RKO (cell line): ENCODE measurements at regions not wholly inside any gene's neighbourhood (a gene's known extent, or its start where the extent isn't known, plus 50 kb on each side); places are given as distances from the start of the nearest gene placed in this dataset.

ENCODE experiments used
- DNase-seq: peaks from one replicate; pipeline ENCODE4 v3.0.0-alpha.2; 2016; ENCODE audit warnings: low spot score

GRCh38 chr17:36864827-36865430 is 72.3 kb upstream of the LHX1 start:
- DNase-seq: no peak

DNA sequence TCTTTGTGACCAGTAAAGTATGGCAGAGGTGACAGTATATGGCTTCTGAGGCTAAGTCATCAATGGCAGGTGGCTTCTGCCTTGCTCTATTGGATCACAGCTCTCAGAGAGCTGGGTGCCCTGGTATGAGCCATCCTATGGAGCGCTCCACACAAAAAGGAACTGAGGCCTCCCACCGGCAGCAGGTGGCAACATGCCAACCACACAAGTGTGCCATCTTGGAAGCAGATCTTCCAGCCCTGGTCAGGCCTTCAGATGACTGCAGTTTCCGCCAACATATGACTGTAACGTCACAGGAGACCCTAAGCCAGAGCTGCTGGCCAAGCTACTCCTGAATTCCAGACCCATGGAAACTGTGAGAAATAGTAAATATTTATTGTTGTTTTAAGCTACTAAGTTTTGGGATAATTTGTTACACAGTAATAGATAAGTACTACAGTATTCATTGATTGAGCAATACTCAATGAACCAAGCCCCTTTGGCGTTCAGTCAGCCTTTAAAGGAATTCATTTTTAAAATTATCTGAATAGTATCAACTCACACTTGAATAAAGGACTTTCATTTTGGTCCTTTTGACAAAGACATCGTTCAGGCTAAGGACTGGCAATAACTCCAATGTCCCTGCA is 69.4 kb upstream of the LHX1 start:
- DNase-seq: no peak

GRCh38 chr17:36868777-36869176 is 68.5 kb upstream of the LHX1 start:
- no peak for DNase-seq

GRCh38 chr17:36869441-36869840 is 67.8 kb upstream of the LHX1 start:
- no peak for DNase-seq

DNA sequence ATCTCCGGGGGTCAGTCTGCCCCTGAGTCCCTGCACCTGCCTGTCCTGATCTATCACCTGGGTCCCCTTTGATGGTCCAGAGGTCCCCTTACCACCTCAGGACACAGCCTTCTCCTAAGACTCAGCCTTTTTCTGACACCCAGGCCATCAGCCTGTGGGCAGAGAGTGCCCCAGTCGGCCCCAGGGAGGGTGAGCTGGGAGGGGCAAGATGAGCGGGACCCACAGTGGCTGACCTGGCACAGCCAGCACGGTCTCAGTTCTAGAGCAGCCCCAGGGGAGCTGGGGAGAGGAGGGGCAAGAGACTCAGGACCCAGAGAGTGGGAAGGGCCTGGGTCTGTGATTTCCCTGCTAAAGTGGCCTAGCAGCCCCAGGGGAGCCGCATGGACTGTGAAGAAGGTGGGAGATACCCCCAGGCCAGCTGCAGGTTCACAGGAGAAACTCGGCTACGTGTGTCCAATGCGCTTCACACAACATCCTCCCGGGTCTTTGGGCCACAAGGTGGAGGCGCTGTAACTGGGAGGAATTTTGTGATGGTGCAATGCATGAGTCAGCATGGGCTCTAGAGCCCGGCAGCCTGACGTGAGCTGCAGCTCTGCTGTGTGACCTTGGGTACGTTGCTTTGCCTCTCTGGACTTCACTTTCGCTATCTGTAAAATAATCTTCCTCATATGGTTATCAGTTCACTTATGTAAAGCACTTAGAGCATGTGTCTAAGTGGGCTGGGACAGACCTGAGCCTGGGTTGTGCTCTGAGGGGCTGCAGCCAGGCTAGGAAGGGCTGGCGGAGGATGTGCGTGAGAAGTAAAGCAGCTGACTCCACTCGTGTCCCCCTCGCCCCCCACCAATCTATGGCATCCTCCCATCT is 67.2 kb upstream of the LHX1 start:
- DNase-seq: peak; percentile 27

- no peak for DNase-seq
Observed at GRCh38 chr17:36870720-36870999, 66.6 kb upstream of the LHX1 start.

GRCh38 chr17:36875698-36876293 is 61.5 kb upstream of the LHX1 start:
- no peak for DNase-seq

GRCh38 chr17:36876966-36877365 is 60.3 kb upstream of the LHX1 start:
- no peak for DNase-seq

GRCh38 chr17:36877771-36878170 is 59.5 kb upstream of the LHX1 start:
- no peak for DNase-seq

DNA sequence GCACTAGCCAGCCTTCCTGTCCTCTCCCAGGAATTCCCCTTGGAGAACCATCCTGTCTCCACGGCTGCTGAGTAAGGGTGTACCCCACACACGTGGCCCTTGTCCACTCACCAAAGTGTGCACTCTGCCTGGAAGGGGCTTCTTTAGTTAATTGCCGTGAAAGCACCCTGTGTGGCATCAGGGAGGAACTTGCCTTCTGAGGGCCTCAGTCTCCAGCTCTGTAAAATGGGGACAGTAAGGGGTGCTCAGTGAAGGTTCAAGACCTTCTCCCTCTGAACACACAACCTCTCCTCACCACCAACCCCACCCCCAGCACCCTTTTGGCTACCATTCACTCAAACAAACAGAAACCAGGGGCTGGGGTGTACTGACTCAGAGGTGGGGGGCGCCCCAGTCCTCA is 59.1 kb upstream of the LHX1 start:
- no peak for DNase-seq

- DNase-seq: no peak
Observed at GRCh38 chr17:36879027-36879426, 58.2 kb upstream of the LHX1 start.

GRCh38 chr17:36879624-36880131 is 57.6 kb upstream of the LHX1 start:
- no peak for DNase-seq

DNA sequence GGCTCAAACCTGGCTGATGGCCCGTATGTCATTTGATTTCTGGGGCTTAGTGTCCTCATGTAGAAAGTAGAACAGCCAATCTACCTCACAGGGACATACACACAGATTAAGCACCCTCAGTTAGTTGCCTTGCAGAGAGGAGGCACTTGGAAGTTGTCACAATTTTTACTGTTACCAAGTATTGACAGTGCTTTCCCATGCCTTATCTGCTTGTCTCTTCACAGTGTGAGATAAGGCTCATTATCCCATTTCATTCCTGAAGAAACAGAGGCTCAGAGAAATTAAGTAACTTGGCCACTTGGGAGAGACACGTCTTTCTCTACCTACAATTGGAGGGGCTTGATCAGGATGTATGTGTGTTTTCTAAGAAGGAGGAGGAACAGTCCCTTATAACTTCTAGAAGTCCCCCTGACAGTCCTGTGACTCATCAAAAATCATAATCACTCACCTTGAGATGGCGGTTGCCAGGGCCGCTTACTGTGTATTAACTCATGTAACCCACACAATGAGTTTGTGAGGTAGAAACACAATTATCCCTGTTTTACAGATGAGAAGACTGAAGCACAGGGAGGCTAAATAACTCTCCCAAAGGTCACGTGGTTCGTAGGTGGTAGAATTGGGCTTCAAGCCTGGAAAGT is 56.9 kb upstream of the LHX1 start:
- peak; percentile 39 for DNase-seq

DNA sequence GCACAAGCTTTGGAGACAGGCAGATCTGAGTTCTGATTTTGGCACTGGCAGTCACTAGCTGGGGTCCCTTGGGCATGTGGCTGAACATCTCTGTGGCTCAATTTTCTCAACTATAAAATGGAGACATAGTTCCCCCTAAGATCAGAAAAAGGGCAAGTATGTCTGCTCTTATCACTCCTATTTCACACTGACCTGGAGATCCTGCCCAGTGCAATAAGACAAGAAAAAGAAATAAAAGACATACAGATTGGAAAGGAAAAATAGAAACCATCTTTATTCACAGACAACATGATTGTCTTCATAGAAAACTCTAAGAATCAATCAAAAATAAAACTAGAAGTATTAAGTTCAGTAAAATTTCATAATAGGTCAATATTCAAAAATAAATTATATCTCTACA is 56.0 kb upstream of the LHX1 start:
- no peak for DNase-seq

GRCh38 chr17:36884495-36885152 is 52.7 kb upstream of the LHX1 start:
- no peak for DNase-seq

- no peak for DNase-seq
Observed at GRCh38 chr17:36885153-36885735, 52.0 kb upstream of the LHX1 start.

GRCh38 chr17:36885771-36886377 is 51.4 kb upstream of the LHX1 start:
- no peak for DNase-seq
